HepG2 (cell line): ENCODE measurements at regions not wholly inside any gene's neighbourhood (a gene's known extent, or its start where the extent isn't known, plus 50 kb on each side); places are given as distances from the start of the nearest gene placed in this dataset.

Source experiments
- ATAC-seq: fragments of 200-7000 bp; cut with Tn5 transposase; 3 replicates; pipeline ENCODE4 v1.9.1; 2020; ENCODE audit warnings: mild to moderate bottlenecking, moderate library complexity
- BruUV-seq: library from RNA; stranded (reverse); fragments of 400-500 nt; replicated peaks from 2 replicates; lab custom pipeline; 2021; lab: Mats Ljungman, UMichigan
- CTCF ChIA-PET: fragments of 300-600 bp; formaldehyde crosslinking; extraction: SDS; loops from one replicate; lab custom pipeline; 2021; ENCODE audit warnings: low total read pairs, inconsistent platforms, low intra/inter-chr PET ratio; lab: Yijun Ruan, JAX
- POLR2A ChIA-PET: fragments of 350-600 bp; sonication (Branson Sonifier 250); formaldehyde crosslinking; loops from one replicate; lab custom pipeline; 2020; ENCODE audit warnings: antibody characterized with exemption, inconsistent platforms; lab: Yijun Ruan, JAX
- DNase-seq: peaks from one replicate; pipeline ENCODE4 v3.0.0-alpha.2; 2015; ENCODE audit warnings: low spot score
- FAIRE-seq: peaks from 3 replicates; lab custom pipeline; 2011; peaks lifted over from hg19 to GRCh38; lab: Jason Lieb, UNC
- H2AFZ ChIP-seq: one replicate; pipeline ENCODE4 v1.6.1; 2011; ENCODE audit warnings: low read length, inconsistent platforms
- H3K27ac ChIP-seq: fragments of 300-600 bp; 3 replicates; pipeline ENCODE4 v1.8.0; 2011; ENCODE audit warnings: mixed run types, mild to moderate bottlenecking, mixed read lengths, low read length, inconsistent platforms; ENCODE audit not compliant: insufficient read depth; ENCODE audit errors: extremely low read length
- H3K27me3 ChIP-seq, 2 experiments: fragments of 200-600 bp in 1 of 2; 2 replicates in 1 of 2; 3 replicates in 1 of 2; pipeline versions ENCODE4 v1.6.0 to v1.8.0; 2011; ENCODE audit warnings: low read length in 2 of 2, mild to moderate bottlenecking in 2 of 2, moderate library complexity in 2 of 2, inconsistent platforms in 1 of 2; ENCODE audit not compliant: insufficient read depth in 2 of 2, control insufficient read depth in 1 of 2
- H3K36me3 ChIP-seq, 2 experiments: fragments of 200-600 bp in 1 of 2; replicated peaks in 1 of 2; 2 replicates in 1 of 2; 3 replicates in 1 of 2; pipeline versions ENCODE4 v1.5.1 to v1.8.0; 2011; ENCODE audit warnings: low read length in 2 of 2, inconsistent platforms in 1 of 2; ENCODE audit not compliant: insufficient read depth in 2 of 2, control insufficient read depth in 1 of 2
- H3K4me1 ChIP-seq: 2 replicates; pipeline ENCODE4 v1.5.1; 2012; ENCODE audit warnings: low read length, inconsistent platforms; ENCODE audit not compliant: insufficient read depth
- H3K4me2 ChIP-seq: 2 replicates; pipeline ENCODE4 v1.6.0; 2011; ENCODE audit warnings: low read depth, low read length, inconsistent platforms
- H3K4me3 ChIP-seq, 3 experiments: fragments of 200-600 bp in 1 of 3; sonication (generic), shearing (Covaris generic) in 1 of 3; replicated peaks in 1 of 3; 2 replicates each; pipeline ENCODE4 v1.5.1; 2011 to 2016; ENCODE audit warnings: low read length in 3 of 3, inconsistent platforms in 2 of 3, low read depth in 2 of 3, mild to moderate bottlenecking in 2 of 3, control low read depth in 1 of 3, mixed read lengths in 1 of 3; ENCODE audit not compliant: insufficient read depth in 1 of 3
- H3K79me2 ChIP-seq: one replicate; pipeline ENCODE4 v1.6.1; 2011; ENCODE audit warnings: low read length, inconsistent platforms; ENCODE audit not compliant: insufficient read depth
- H3K9ac ChIP-seq: 2 replicates; pipeline ENCODE4 v1.6.0; 2011; ENCODE audit warnings: mild to moderate bottlenecking, low read depth, low read length, inconsistent platforms; ENCODE audit not compliant: insufficient read depth
- H3K9me3 ChIP-seq: 2 replicates; pipeline ENCODE4 v1.5.1; 2012; ENCODE audit warnings: mild to moderate bottlenecking, low read length
- H4K20me1 ChIP-seq: 2 replicates; pipeline ENCODE4 v1.6.0; 2011; ENCODE audit warnings: inconsistent platforms, mild to moderate bottlenecking, low read length, moderate library complexity; ENCODE audit not compliant: insufficient read depth
- THYN1 ChIP-seq: sonication (generic); formaldehyde crosslinking; IDR thresholded peaks from 2 replicates; pipeline ENCODE4 v1.8.1; 2023; ENCODE audit warnings: low read depth, mild to moderate bottlenecking, moderate library complexity, missing genetic modification reagents, borderline replicate concordance
- ZNF879 ChIP-seq: sonication (generic); formaldehyde crosslinking; IDR thresholded peaks from 2 replicates; pipeline ENCODE4 v1.8.1; 2023; ENCODE audit warnings: missing genetic modification reagents
- WGBS: methylation state at CpG from one replicate; pipeline ENCODE4 v1.1.6; 2017; ENCODE audit warnings: low lambda C conversion rate; 5-methylcytosine and 5-hydroxymethylcytosine counted together
- in situ Hi-C: cut with HindIII; loops from 2 replicates; pipeline ENCODE4 v1.10.0; 2017; ENCODE audit warnings: low pct_unique_long_range_greater_than_20kb; ENCODE audit not compliant: extremely low pct_ligation_motif_present
- intact Hi-C: fragments of 100-400 bp; cut with micrococcal nuclease; formaldehyde crosslinking; loops from one replicate; pipeline ENCODE4 v1.10.0; 2022; ENCODE audit not compliant: unreplicated experiment

- in situ Hi-C loops, result no loop called here
- Histone ChIP-seq H3K9me3 (no peaks in the 10 kb centered on the region), H3K27me3 (peaks cover 0 to 2% of the 10 kb centered on the region in 2 experiments; a peak in 1 of 5 replicates)
- DNase-seq, result no peak
- BruUV-seq, result no TSS peak
- no peak for TF ChIP-seq ZNF879 (CRISPR knock-in tag)
- TF ChIP-seq, all 625 proteins: peak for 0
- no peak for FAIRE-seq
- Histone ChIP-seq H3K4me2 (no peak overlapping the region), H4K20me1 (no peaks in the 10 kb centered on the region), H3K36me3 (no peaks in the 10 kb centered on the region), H3K9ac (no peak overlapping the region), H2AFZ (no peak overlapping the region), H3K79me2 (no peaks in the 10 kb centered on the region), H3K4me3 (no peak overlapping the region), H3K4me1 (no peaks in the 10 kb centered on the region), H3K27ac (no peak overlapping the region)
- ChIA-PET CTCF (no interaction called here), POLR2A (no interaction called here)
- ATAC-seq, result no peak
- intact Hi-C loops, result no loop called here
- WGBS, result 0% methylated on average over 1 of the region's 3 CpGs
Measured at GRCh38 chr6:109925075-109925474, 53.0 kb upstream of the GPR6 start.

- 89% methylated on average over 1 of the region's 1 CpG for WGBS
- H2AFZ ChIP-seq, result no peak overlapping the region
- H3K9ac ChIP-seq, result no peak overlapping the region
- H3K27me3 ChIP-seq, result no peaks in the 10 kb centered on the region; a peak in 1 of 5 replicates
- H3K36me3 ChIP-seq, result no peaks in the 10 kb centered on the region
- ChIA-PET POLR2A (no interaction called here), CTCF (no interaction called here)
- intact Hi-C loops, result no loop called here
- no peak overlapping the region for H3K27ac ChIP-seq
- H3K9me3 ChIP-seq, result no peaks in the 10 kb centered on the region
- no peaks in the 10 kb centered on the region for H3K79me2 ChIP-seq
- FAIRE-seq (no peak), ATAC-seq (no peak), DNase-seq (no peak)
- H3K4me3 ChIP-seq, result no peak overlapping the region
- H3K4me1 ChIP-seq, result no peaks in the 10 kb centered on the region
- H3K4me2 ChIP-seq, result no peak overlapping the region
- in situ Hi-C loops, result no loop called here
- no TSS peak for BruUV-seq
- H4K20me1 ChIP-seq, result no peaks in the 10 kb centered on the region
- no peak for TF ChIP-seq THYN1 (CRISPR knock-in tag)
Measured at GRCh38 chr6:109927052-109927451, 51.1 kb upstream of the GPR6 start.
